HG03064 (cell line): ENCODE measurements at regions not wholly inside any gene's neighbourhood (a gene's known extent, or its start where the extent isn't known, plus 50 kb on each side); places are given as distances from the start of the nearest gene placed in this dataset.

Experiments
- ATAC-seq: cut with Tn5 transposase; IDR thresholded peaks from one replicate; pipeline ENCODE4 v1.9.1; 2021; ENCODE audit warnings: low read depth; ENCODE audit not compliant: unreplicated experiment

- ATAC-seq, result no peak
Measured at GRCh38 chr5:89129941-89130340, 247.0 kb upstream of the MEF2C start.

GRCh38 chr5:89128906-89129625 lies 246.1 kb upstream of the MEF2C start:
- no peak for ATAC-seq

- ATAC-seq, result no peak
Measured at GRCh38 chr5:89128092-89128491, 245.1 kb upstream of the MEF2C start.

- ATAC-seq, result no peak
Measured at GRCh38 chr5:89127191-89127590, 244.2 kb upstream of the MEF2C start.

- no peak for ATAC-seq
Measured at GRCh38 chr5:89125372-89125771, 242.4 kb upstream of the MEF2C start.

- ATAC-seq, result no peak
Measured at GRCh38 chr5:89123581-89123980, 240.6 kb upstream of the MEF2C start.

GRCh38 chr5:89120719-89121118 lies 237.7 kb upstream of the MEF2C start:
- ATAC-seq, result no peak

GRCh38 chr5:89117124-89117644 lies 234.2 kb upstream of the MEF2C start:
- peak; percentile 94 for ATAC-seq

GRCh38 chr5:89110916-89111646 lies 228.1 kb upstream of the MEF2C start:
- ATAC-seq, result no peak

GRCh38 chr5:89106480-89106879 lies 223.5 kb upstream of the MEF2C start:
- no peak for ATAC-seq

GRCh38 chr5:89105836-89106235 lies 222.9 kb upstream of the MEF2C start:
- ATAC-seq, result no peak

- ATAC-seq, result no peak
Measured at GRCh38 chr5:89105171-89105695, 222.2 kb upstream of the MEF2C start.

- no peak for ATAC-seq
Measured at GRCh38 chr5:89098199-89098756, 215.3 kb upstream of the MEF2C start.

- peak; percentile 90 for ATAC-seq
Measured at GRCh38 chr5:89097103-89097502, 214.1 kb upstream of the MEF2C start.

GRCh38 chr5:89095341-89095740 lies 212.4 kb upstream of the MEF2C start:
- no peak for ATAC-seq

GRCh38 chr5:89090037-89090436 lies 207.1 kb upstream of the MEF2C start:
- no peak for ATAC-seq

GRCh38 chr5:89087551-89088318 lies 204.8 kb upstream of the MEF2C start:
- ATAC-seq, result no peak

- no peak for ATAC-seq
Measured at GRCh38 chr5:89087128-89087527, 204.1 kb upstream of the MEF2C start.

- ATAC-seq, result no peak
Measured at GRCh38 chr5:89086390-89087086, 203.6 kb upstream of the MEF2C start.

GRCh38 chr5:89083791-89084190 lies 200.8 kb upstream of the MEF2C start:
- ATAC-seq, result no peak
